Stromal cell of bone marrow (primary cell): ENCODE measurements at regions not wholly inside any gene's neighbourhood (a gene's known extent, or its start where the extent isn't known, plus 50 kb on each side); places are given as distances from the start of the nearest gene placed in this dataset.
"Not testable (repeated sequence)": the region's sequence is repeated elsewhere in the genome, so short reads cannot be mapped to it uniquely, and the experiment has no call there.

Source experiments
- DNase-seq: peaks from one replicate; pipeline ENCODE4 v3.0.0-alpha.2; 2012; ENCODE audit warnings: low read depth

DNA sequence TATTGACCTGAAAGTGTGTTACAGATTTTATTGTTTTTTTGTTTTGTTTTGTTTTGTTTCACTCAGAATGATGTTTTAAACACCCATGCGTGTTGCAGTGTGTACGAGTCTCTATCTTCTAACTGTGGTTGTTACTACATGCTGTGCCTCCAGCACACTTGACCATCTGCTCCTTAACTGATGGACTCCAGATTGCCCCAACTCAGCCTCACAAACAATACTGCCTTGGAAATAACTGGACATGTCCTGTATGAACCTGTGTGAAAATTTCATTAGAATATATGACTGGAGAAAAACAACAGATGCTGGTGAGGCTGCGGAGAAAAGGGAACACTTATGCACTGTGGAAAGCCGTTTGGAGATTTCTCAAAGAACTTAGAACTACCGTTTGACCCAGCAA is 68.7 kb upstream of the HAND1 start:
- DNase-seq, result no peak

DNA sequence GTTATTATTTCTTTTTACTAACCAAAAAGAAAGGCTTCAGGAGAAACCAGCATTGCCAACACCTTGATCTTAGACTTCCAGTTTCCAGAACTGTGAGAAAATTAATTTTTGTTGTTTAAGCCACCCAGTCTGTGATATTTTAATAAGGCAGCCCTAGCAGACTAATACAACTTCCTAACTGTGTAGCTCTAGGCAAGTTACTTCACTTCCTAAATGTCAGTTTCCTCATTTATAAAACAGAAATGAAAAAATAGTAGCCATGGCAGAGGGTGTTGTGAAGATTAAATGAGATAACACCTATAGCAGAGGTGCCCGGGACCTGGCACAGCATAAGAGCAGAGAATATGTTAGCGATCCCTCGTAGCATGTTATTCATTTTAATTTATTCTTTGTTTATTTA is 66.6 kb upstream of the HAND1 start:
- no peak for DNase-seq

DNA sequence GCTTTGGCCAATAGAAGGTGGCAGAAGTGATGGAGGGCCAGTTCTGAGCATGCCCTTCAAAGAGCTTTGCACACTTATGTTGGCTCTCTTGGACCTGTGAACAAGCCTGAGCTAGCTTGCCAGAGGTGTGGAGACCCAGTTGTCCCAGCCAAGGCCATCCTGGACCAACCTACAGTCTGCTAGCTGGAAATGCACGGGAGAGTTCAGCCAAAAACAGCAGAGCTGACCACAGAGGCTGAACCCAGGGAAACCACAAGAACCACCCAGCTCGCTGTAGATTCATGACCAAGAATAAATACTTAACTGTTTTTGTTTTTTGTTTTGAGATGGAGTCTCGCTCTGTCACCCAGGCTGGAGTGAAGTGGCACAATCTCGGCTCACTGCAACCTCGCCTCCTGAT is 65.4 kb upstream of the HAND1 start:
- DNase-seq, result no peak

DNA sequence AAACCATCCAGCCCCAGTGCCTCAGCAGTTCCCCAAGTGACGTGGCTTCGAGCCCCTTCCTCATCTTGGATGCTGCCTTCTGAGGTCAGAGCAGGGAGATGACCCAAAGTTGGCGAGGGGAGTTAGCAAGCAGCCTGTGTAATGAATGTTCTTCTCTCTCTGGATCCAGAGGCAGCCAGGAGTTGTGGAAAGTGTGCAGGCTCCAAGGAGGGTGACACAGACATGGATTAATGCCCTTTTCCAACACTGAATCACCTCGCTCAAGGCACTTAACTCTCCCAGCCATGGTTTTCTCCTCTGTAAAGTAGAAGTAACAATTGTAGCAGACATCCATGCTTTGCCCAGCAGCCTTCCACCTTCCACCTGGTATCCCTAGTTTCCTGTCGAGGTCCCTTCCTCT is 64.6 kb upstream of the HAND1 start:
- DNase-seq, result no peak

DNA sequence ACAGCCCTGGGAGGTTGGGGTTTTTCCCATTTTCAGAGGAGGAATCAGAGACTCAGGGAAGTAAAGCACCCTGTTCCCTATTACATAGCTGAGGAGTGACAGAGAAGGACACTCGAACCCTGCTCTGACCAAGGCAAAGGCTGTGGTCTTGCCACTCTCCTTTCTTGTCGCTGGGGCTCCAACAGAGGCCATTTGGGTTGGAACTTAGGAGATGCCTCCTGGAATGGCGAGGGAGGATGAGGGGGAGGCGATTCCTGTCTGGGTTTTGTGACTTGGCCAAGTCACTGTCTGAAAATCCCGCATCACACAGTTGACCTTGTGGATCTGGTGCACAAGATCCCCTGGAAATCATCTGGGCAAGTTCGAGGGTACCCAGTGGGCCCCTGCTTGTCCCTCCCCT is 64.0 kb upstream of the HAND1 start:
- DNase-seq, result no peak

DNA sequence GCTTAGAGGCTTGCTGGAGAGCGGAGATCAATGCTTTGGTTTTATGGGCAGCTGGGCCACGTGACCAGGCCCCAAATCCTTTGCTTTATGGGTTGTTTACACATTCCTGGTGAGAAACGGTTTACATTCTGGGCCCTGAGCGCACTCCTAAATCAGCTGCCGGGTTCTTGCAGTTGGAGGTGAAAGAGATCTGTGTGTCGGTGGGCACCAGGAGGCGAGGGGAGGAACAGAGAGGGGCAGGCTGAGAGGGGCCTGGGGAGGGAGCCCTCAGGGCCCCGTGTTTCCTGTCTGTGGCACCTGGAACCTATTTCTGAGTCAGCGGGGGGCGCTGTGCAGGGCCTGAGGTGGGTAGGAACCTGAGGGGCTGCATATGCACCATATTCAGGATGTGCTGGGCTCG is 63.5 kb upstream of the HAND1 start:
- DNase-seq, result no peak

DNA sequence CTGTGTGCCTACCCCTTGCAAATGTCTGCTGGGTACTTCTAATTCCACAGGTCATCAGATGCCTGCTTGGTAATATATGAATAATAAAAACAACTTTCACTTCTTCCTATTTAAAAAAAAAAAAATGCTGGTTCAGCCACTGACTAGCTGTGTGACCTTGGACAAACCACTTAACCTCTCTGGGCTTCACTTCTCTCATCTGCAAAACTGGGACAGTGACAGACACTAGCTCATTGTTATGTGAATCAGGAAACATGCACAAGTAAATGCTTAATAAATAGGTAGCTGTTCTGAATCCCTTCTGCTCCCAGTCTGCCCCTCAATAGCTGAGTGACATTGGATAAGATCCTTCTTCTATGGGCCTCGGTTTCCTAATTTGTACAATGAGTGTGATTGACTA is 62.6 kb upstream of the HAND1 start:
- DNase-seq, result no peak

DNA sequence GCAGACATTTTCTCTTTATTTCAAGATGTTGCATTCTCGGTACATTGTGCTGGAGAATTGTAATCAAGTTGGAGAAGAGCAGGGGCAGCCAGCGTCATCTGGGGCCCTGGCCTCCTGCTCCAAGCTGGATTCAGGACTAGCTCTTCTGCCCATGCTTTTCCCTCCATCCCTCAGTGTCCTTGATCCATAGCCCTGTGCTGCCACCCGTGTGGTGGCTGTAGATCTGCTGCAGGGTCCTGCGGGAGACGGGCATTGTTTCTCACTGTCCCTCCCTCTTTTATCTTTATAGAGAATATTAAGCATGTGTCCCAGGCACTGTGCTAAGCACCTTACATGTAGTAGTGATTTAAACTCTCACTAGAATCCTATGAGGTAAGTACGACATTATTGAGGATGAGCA is 60.5 kb upstream of the HAND1 start:
- no peak for DNase-seq

DNA sequence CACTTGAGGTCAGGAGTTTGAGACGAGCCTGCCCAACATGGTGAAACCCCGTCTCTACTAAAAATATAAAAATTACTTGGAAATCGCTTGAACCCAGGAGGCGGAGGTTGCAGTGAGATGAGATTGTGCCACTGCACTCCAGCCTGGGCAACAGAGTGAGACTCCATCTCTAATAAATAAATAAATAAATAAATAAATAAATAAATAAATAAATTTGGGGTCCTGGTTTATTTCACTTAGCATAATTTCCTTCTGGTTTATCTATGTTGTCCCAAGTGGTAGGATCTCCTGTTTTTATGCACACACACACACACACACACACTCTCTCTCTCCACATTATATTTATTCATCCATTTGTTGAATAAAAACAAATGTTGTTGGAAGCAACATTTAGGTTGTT is 58.4 kb upstream of the HAND1 start:
- not testable (repeated sequence) for DNase-seq

DNA sequence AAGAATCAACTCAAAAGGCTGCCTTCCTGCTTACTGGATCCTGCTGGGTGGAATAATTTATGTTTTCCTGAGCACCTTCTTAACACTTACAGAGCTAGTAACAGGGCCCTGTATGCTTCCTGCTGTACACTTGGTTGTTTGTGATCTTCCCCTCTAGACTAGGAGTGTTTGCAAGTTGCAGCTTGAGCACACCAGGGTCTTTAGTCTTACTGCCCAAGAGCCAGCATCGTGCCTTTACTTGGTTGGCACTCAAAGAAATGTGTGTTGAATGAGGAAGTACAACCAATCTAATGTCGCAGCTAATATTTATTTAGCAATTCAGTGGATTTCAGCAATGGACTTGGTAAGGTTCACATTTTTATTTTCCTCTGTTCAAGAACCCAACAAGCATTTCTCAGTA is 57.5 kb upstream of the HAND1 start:
- DNase-seq, result no peak

DNA sequence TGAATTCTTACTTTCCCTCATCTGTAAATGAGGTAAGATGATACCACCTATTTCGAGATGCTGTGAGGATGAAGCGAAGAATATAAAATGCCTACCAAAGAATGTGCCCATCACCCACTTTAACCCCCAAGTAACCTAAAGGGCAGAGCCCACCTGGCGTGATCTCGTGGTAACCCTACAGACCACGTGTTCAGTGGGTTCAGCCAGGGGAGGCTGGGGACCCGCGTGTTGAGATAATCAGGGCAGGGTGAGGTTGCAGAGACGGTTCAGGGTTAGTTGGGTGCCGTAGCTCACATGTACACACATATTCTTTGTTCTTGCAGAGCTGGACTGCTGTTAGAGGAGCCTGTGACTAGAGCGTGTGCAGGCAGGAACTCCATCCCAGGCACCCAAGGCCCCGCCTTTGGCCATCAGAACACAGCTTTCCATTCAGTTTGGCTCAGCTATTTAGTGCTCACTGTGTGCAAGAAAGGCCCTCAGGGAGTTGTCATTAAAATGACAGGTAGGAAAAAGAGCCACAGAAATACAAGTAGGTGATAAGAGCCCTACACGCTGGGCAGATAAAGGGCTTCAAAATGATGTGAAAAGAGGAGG is 56.5 kb upstream of the HAND1 start:
- DNase-seq, result no peak

DNA sequence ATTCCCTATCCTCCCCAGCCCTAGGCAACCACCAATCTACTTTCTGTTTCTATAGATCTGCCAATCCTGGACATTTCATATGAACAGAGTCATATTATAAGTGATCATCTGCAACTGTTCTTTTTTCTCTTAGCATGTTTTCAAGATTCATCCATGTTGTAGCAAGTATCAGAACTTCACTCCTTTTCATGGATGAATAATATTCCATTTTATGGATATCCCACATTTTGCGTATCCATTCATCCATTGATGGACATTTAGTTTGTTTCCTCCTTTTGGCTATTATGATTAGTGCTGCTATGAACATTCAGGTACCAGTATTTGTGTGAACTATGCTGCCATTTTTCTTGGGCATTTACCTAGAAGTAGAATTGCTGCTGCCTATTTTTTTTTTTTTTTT is 51.3 kb upstream of the HAND1 start:
- DNase-seq, result no peak

DNA sequence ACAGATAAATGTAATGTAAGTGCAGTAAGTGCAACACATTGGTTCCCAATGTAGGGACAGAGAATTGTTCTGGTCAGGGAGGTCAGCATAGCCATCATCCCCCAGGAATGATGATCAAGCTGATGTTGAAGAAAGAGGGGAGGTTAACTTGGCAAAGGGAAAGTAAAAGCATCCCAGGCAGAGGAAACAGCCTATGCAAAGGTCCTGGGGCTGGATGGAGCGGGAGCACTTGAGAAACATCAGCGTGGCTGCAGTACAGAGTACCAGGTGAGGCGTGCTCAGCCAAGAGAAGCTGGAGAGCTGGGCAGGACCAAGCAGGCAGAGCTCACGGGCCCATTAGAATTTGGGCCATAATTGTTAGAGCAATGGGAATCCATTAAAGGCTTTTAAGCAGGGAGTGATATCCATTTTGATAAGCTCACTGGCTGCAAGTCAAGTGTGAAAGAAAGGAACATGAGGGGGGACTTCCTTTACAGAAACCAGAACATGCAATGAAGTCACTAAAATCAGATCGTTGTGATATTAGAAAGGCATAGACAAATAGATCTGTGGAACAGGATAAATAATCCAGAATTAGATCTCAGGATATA is 50.1 kb upstream of the HAND1 start:
- DNase-seq, result no peak
